ENCODE measurements at regions not wholly inside any gene's neighbourhood (a gene's known extent, or its start where the extent isn't known, plus 50 kb on each side); places are given as distances from the start of the nearest gene placed in this dataset.

- no peak for TF ChIP-seq CTCF (IDR thresholded peaks at IDR 0.05; ENCODE audit: borderline replicate concordance, control extremely low read depth, extremely low read depth, insufficient read depth, missing control alignments)
- DNase-seq (ENCODE audit: low spot score): no peak
- in situ Hi-C loops (cut with MboI; ENCODE audit: low sequenced_read_pairs, unreplicated experiment): no loop called here
Observed at GRCh38 chr12:76644950-76645349, 85.4 kb upstream of the OSBPL8 start.

- no peak for TF ChIP-seq CTCF (IDR thresholded peaks at IDR 0.05; ENCODE audit: borderline replicate concordance, control extremely low read depth, extremely low read depth, insufficient read depth, missing control alignments)
- in situ Hi-C loops (cut with MboI; ENCODE audit: low sequenced_read_pairs, unreplicated experiment): no loop called here
Observed at GRCh38 chr12:76645934-76646333, 86.4 kb upstream of the OSBPL8 start.

GRCh38 chr12:76646366-76646765, 86.8 kb upstream of the OSBPL8 start:
- no peak for TF ChIP-seq CTCF (IDR thresholded peaks at IDR 0.05; ENCODE audit: borderline replicate concordance, control extremely low read depth, extremely low read depth, insufficient read depth, missing control alignments)
- in situ Hi-C loops (cut with MboI; ENCODE audit: low sequenced_read_pairs, unreplicated experiment): no loop called here
- DNase-seq (ENCODE audit: low spot score): no peak

More at GRCh38 chr12:76645934-76646333, 86.4 kb upstream of the OSBPL8 start:
- no peak for DNase-seq (ENCODE audit: low spot score)

- DNase-seq (ENCODE audit: low spot score): no peak
- in situ Hi-C loops (cut with MboI; ENCODE audit: low sequenced_read_pairs, unreplicated experiment): no loop called here
- TF ChIP-seq CTCF (IDR thresholded peaks at IDR 0.05; ENCODE audit: borderline replicate concordance, control extremely low read depth, extremely low read depth, insufficient read depth, missing control alignments): no peak
Observed at GRCh38 chr12:76649099-76649498, 89.5 kb upstream of the OSBPL8 start.

- in situ Hi-C loops (cut with MboI; ENCODE audit: low sequenced_read_pairs, unreplicated experiment): no loop called here
Observed at GRCh38 chr12:76652402-76652801, 92.8 kb upstream of the OSBPL8 start.

GRCh38 chr12:76653342-76653741, 93.8 kb upstream of the OSBPL8 start:
- in situ Hi-C loops (cut with MboI; ENCODE audit: low sequenced_read_pairs, unreplicated experiment): no loop called here
- TF ChIP-seq CTCF (IDR thresholded peaks at IDR 0.05; ENCODE audit: borderline replicate concordance, control extremely low read depth, extremely low read depth, insufficient read depth, missing control alignments): no peak
- DNase-seq (ENCODE audit: low spot score): no peak

More at GRCh38 chr12:76652402-76652801, 92.8 kb upstream of the OSBPL8 start:
- DNase-seq (ENCODE audit: low spot score): no peak
- no peak for TF ChIP-seq CTCF (IDR thresholded peaks at IDR 0.05; ENCODE audit: borderline replicate concordance, control extremely low read depth, extremely low read depth, insufficient read depth, missing control alignments)

GRCh38 chr12:76664731-76665130, 99.2 kb upstream of the ZDHHC17 start:
- TF ChIP-seq CTCF (IDR thresholded peaks at IDR 0.05; ENCODE audit: borderline replicate concordance, control extremely low read depth, extremely low read depth, insufficient read depth, missing control alignments): no peak
- no peak for DNase-seq (ENCODE audit: low spot score)
- in situ Hi-C loops (cut with MboI; ENCODE audit: low sequenced_read_pairs, unreplicated experiment): no loop called here
